GM13976 (cell line): ENCODE measurements at regions not wholly inside any gene's neighbourhood (a gene's known extent, or its start where the extent isn't known, plus 50 kb on each side); places are given as distances from the start of the nearest gene placed in this dataset.

Source experiments
- DNase-seq: peaks from one replicate; pipeline ENCODE4 v3.0.0; 2012; ENCODE audit warnings: low spot score
- CTCF ChIP-seq: IDR thresholded peaks from 2 replicates; pipeline ENCODE4 v1.5.1; 2012; ENCODE audit warnings: borderline replicate concordance, mild to moderate bottlenecking; ENCODE audit not compliant: insufficient read depth; ENCODE audit errors: extremely low read depth, missing control alignments, control extremely low read depth
- in situ Hi-C: fragments of 300-500 bp; cut with MboI; formaldehyde crosslinking; loops from one replicate; pipeline ENCODE4 v1.12.0; 2022; ENCODE audit warnings: low sequenced_read_pairs, mixed read lengths, inconsistent platforms; ENCODE audit not compliant: unreplicated experiment

GRCh38 chr18:67410075-67411070 lies 106.1 kb downstream of the DSEL start:
- DNase-seq: no peak
- in situ Hi-C loops: no loop called here
- TF ChIP-seq CTCF: no peak

- no peak for TF ChIP-seq CTCF
- in situ Hi-C loops: no loop called here
- DNase-seq: no peak
Measured at GRCh38 chr18:67408240-67408639, 108.3 kb downstream of the DSEL start.

- TF ChIP-seq CTCF: no peak
- in situ Hi-C loops: no loop called here
Measured at GRCh38 chr18:67406714-67407113, 109.8 kb downstream of the DSEL start.

GRCh38 chr18:67402543-67402942 lies 114.0 kb downstream of the DSEL start:
- no peak for TF ChIP-seq CTCF
- no peak for DNase-seq
- in situ Hi-C loops: no loop called here

More at GRCh38 chr18:67406714-67407113, 109.8 kb downstream of the DSEL start:
- no peak for DNase-seq

GRCh38 chr18:67400502-67401117 lies 115.9 kb downstream of the DSEL start:
- in situ Hi-C loops: no loop called here
- DNase-seq: no peak
- no peak for TF ChIP-seq CTCF

- no peak for DNase-seq
- in situ Hi-C loops: no loop called here
- no peak for TF ChIP-seq CTCF
Measured at GRCh38 chr18:67386032-67386431, 130.5 kb downstream of the DSEL start.
